Left colon (tissue), 2 donors: ENCODE measurements at regions not wholly inside any gene's neighbourhood (a gene's known extent, or its start where the extent isn't known, plus 50 kb on each side); places are given as distances from the start of the nearest gene placed in this dataset.

Experiments
- ATAC-seq: fragments of 200-7000 bp; cut with Tn5 transposase; one replicate; pipeline ENCODE4 v1.9.1; 2020; ENCODE audit warnings: mild to moderate bottlenecking, moderate library complexity
- DNase-seq, 2 donors: peaks; one replicate each; pipeline ENCODE4 v3.0.0-alpha.2; 2020
- intact Hi-C, 2 donors: fragments of 100-400 bp; cut with DNase I in 1 of 2; cut with micrococcal nuclease in 1 of 2; formaldehyde crosslinking; loops; one replicate each; pipeline versions ENCODE4 v1.11.2 to v1.14.0; 2022; cut with DNase I, micrococcal nuclease
- donor health status: DM: no; HTN: no; CAD: no.
- donor health status: DM: yes; HTN: yes; CAD: no.

DNA sequence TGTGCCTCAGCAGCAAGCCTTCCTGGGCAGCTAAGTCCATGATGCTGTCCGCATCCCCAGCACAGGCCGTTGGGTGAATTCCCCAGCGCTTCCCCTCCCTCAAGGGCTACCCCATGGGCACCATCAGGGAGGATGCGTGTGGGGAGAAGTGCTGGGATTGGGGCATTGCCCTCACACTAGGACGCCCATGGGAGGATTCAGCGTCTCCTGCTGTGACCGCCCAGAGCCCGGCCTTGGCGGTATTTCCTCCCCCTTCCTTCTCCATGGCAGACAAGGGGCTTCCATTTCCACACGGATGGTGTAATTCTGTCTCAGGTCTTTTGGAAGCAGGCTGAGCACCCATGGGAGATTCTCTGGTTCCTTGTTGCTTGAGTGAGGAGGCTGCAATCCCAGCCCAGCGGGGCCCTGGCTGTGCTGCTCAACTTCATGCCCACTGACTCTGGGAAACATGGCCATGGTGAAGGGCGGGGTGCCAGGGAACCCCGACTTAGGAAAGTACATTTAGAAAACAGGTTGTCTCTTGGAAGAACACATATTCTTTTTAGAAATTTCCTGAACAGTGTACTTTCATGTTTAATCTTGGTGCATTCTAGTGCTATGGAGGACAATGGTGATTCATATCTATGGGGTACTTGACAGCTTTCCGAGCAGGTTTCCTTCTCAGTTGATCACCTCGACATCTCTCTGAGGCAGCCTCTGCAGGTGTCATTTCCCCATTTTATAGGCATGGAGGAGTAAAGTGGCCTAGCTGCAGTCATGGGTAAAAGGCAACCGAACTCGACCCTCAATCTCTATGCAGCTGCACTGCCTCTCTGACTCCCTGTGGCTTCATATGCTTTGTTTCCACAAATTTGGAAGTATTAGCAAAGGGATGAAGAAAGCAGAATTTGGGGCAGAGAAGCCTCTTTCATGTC, 178.2 kb upstream of the CST7 start:
- intact Hi-C loops: no loop called here
- ATAC-seq (no peak), DNase-seq (peak in 1 of 2 donors; percentile 4)

DNA sequence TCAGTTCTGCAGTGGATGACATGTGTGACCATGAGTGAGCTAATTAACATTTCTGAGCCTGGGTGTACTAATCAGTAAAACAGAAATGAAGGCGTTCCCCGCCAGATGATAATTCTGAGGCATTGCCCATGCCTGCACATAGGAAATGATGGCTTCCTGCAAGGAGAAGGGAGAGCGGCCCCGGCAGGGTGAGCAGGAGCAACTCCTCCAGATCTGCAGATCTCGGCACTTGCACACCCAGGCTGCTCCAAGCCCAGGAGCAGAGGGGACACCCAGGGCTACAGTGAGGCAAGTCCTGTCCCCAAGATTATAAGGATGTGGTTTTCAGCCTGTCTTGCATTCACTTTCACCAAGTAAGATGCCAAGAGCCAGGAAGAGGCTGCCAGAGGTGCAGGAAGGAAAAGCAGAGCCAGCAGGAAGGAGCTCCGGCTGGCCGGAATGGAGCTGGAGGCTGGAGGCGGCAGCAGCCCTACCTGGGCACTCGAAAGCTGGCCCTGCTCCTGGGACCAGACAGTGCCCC, 177.5 kb upstream of the CST7 start:
- intact Hi-C loops: no loop called here
- peak in 1 of 2 donors; percentile 5 for DNase-seq
- no peak for ATAC-seq

DNA sequence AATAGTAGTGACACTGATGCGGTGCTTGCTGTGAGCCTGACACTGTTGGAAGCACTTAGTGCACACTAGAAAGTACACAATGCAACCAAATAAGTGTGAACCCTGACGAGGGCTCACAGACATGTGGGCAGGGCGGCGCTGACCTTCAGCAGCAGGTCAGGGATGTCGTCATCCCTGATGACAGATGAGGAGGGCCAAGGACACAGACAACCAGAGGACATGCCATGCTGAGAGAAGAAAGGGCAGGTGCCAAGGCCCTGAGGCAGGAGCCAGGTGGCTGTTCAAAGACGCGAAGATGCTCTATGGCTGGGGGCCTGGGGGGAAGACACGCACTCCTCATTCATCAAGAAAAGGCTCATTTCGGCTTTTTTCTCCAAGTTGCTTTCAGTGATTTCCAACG, 176.4 kb upstream of the CST7 start:
- ATAC-seq (no peak), DNase-seq (no peak)
- intact Hi-C loops: no loop called here

DNA sequence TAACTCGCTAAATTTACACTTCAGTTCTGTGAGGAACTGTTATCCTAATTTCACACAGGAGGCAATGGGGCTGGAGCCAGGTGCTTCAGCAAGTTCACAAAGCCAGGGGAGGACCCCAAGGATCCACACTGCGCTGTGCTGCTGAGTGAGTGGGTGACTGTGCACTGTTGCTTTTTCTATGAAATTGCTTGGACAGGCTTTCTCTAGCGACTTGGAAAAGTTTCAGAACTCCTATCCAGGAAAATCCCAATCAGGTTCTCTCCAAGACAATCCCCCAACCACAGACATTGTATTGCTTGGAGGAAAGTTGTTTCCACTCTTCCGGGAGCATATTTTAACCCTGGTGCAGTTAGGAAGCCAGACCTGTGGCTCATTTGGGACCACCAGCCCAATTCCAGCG, 175.9 kb upstream of the CST7 start:
- ATAC-seq (no peak), DNase-seq (no peak)
- intact Hi-C loops: no loop called here

DNA sequence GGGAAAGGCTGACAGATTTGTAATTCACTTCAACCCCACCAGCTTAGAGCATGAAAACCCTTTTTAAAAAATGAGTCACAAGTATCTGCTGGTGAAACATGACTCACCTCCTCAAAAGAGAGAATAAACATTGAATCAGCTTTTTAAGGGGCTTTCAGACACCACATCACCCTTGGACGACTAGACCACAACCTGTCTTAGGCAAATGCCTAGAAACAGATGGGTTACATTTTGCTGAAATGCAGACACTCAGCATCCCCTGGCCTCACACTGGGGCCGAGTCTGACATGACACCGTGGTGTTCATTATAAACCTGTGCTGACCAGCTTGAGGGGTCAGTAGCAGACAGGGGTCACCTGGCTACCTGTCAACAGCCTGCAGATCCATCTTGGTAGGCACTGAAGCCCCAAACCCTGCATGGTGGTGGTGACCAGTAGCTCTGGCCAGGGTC, 175.3 kb upstream of the CST7 start:
- no peak for ATAC-seq
- intact Hi-C loops: no loop called here
- DNase-seq: no peak

DNA sequence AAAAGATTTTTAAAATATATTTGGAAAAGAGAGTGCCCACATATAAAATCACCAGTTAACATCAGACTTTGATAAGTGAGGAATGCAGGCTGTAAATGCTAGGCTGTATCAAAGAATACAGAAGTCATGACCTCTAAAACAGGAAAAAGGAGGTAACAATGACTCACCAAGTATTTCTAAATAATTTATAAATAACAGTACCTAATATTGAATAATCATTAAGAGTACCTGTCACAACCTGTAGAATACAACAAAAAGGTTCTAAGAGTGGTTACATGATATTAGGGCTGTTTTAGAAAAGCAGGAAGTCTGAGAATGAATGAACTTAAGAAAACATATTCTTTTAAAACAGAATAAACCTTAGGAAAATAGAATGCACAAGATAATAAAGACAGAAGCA, 173.1 kb upstream of the CST7 start:
- no peak for DNase-seq
- intact Hi-C loops: no loop called here
- no peak for ATAC-seq

DNA sequence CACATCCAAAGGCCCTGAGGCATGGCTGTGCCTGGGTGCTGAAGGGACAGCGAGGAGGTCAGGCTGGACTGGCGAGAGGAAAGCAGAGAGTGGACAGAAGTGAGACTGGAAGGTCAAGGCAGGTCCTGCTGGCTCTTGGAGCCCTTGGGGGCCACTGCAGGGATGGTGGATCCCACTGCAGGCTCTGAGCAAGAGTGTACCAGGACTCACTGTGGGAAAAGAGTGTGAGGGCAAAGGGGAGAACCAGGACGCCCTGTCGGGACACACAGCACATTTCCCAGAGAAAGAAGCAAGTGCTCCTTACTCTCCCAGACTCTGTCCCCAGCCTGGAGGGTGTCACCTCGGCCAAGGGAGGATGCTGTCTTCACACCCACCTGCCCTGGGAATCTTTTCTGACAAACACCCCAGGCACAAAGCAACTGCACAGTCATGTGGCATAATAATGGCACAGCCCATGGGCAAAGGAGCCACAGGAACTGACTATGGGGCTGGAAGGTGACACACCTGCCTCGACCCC, 172.3 kb upstream of the CST7 start:
- DNase-seq: peak in 1 of 2 donors; percentile 7
- intact Hi-C loops: no loop called here
- no peak for ATAC-seq

DNA sequence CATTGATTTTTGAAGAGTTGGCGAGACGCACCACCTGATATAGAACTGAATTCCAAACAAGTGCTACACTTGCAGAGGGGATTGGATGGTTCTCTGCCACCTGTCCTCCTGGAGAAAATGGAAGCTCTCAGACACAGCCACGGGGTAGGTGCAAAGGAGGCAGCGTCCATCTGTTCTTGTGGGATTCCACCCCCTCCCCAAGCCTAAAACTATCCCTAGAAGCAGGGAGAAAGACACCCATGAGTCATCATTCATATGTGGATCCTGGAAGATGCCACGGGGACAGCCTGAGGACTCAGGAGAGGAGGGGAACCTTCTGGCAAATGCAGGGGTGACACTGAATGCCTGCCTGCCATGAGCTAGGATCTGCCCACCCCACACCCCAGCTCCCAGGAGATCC, 171.3 kb upstream of the CST7 start:
- no peak for DNase-seq
- no peak for ATAC-seq

DNA sequence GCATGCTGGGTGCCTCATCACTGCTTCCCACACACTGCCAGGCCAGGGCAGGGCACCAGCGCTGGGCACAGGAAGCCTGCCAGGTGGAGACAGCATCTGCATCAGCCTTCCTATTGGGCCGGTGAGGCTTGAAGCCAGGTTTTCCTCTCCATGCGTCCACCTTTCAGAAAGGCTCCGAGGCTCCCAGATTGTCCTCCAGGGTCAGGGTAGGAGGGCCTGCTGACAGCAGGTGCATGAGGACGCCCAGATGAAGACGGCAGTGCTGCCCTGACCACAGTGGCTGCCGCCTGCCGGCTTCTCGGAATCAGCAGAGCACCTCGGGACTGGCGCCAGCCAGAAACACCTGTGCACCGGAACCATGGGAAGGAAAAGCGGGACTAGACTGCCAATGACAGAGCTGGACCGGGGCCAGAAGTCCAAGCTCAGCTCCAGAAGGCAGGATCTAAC, 170.5 kb upstream of the CST7 start:
- ATAC-seq (peak; percentile 26), DNase-seq (peak; percentile 22 to 29)
- intact Hi-C loops: no loop called here

More for the DNA sequence above, 171.3 kb upstream of the CST7 start:
- intact Hi-C loops: no loop called here

DNA sequence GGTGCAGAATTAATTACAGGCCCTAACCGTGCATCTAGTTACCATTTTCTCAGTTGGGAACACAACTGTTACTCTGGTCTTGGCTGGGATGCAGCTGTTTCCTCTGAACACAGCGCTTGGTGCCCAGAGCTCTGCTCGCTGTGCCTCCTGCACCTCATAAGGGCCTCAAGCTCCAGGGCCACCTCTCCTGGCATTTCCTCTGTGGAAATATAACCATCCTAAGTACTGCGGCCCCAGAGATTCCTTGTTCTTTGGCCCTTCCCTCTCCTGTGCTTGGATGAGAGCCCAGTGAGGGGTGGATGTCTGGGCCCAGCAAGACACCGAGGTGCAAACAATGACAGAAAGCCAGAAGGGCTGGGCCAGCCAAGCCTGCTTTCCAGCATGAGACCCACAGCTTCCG, 169.9 kb upstream of the CST7 start:
- intact Hi-C loops: no loop called here
- DNase-seq (peak in 1 of 2 donors; percentile 12), ATAC-seq (no peak)

DNA sequence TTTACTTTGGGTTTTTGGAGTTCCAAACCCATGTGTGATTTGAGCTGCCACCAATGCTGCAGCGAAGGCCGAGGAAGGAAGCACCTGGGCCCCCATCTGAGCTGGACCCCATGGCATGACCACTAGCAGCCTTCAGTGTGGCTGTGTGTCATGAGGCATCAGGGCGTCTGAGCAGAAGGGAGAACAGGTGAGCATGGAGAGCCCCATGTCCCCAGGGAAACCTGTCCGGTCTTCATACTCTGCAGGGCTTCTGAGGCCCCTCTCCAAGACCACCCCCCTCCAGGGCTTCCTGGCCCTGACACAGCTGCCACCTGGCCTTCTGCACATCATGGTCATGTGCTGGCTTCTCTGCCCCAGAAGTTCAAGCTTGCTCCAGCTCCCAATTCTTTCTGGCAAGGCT, 169.1 kb upstream of the CST7 start:
- peak in 1 of 2 donors; percentile 10 for DNase-seq
- ATAC-seq: no peak
- intact Hi-C loops: no loop called here

DNA sequence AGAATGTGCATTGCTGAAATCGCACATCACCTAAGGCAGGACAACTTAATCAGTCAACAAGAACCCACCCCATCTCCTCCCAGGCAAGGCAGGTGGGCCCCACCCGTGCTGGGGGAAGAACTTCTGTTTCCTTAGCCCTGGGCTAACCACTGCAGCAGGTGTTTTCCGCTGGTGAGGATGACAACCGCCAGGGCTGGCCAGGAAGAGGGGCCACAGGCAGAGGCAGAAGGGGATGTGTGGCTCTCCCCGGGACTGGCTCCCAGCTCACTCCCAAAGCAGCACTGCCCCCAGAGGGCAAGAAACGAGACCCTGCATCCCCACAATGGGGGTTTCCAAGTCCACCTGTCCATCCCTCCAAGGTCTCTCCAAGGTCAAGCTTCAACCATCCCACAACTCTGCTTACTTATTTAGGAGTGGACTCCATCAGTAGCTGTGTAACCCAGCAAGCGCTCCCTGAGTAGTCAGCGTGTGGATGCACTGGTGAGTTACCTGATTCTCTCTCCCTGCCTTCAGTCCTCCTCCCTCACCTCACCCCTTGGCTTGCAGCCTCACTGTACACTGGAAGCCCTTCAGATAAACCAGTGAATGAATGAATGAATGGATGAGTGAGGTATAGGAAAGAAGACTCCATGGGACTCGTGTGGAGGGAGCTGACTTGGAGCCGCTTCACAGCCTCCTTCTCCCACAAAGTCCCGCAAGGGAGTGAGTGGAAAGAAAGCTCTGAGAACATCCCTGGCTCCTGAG, 168.2 kb upstream of the CST7 start:
- intact Hi-C loops: no loop called here
- DNase-seq (peak in 1 of 2 donors; percentile 12), ATAC-seq (no peak)

DNA sequence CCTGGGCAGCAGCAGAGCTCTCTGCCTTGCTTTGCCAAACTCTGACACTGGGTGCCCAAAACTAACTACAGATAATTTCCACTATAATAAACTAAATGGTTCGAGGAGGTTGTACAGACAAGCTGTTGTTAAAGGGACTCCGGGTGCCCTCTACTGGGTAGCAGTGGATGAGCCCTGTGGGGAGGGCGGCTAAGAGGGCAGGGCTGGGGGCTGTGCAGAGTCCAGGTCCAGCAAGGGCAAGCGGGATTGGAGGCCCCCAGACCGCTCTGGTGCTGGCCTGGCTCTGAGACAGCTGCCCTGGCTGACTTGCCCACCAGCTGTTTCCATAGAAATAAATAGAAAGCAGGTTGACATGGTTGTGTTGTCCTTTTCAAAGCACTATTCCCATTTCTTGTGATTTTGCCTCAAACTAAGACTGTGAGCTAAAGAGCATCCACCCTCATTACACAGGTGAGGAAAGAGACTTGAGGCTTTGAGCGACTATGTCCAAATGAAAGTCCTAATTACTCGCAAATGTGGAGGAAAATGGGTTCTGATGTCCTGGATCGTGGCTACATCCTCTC, 167.6 kb upstream of the CST7 start:
- DNase-seq: peak in 1 of 2 donors; percentile 16
- peak; percentile 42 for ATAC-seq
- intact Hi-C loops: no loop called here

DNA sequence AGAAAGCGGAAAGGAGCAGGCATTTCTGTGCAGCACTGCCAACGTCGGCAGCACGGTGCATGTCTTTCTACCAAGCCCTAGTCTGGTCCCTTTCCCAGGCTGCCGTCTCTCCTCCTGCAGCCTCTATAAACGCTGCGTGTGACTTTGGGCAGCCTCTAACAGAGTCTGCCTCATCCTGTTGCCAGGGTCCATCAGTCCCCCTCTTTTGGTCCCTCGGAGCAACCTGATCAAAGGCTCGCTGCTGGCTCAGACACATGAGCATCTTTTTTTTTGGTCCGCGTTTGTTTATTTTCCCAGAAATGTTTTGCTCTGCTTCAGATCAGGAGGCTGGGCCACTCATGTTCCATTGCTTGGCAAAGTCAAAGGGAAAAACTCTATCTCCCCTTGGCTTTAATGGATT, 166.8 kb upstream of the CST7 start:
- intact Hi-C loops: no loop called here
- no peak for ATAC-seq

DNA sequence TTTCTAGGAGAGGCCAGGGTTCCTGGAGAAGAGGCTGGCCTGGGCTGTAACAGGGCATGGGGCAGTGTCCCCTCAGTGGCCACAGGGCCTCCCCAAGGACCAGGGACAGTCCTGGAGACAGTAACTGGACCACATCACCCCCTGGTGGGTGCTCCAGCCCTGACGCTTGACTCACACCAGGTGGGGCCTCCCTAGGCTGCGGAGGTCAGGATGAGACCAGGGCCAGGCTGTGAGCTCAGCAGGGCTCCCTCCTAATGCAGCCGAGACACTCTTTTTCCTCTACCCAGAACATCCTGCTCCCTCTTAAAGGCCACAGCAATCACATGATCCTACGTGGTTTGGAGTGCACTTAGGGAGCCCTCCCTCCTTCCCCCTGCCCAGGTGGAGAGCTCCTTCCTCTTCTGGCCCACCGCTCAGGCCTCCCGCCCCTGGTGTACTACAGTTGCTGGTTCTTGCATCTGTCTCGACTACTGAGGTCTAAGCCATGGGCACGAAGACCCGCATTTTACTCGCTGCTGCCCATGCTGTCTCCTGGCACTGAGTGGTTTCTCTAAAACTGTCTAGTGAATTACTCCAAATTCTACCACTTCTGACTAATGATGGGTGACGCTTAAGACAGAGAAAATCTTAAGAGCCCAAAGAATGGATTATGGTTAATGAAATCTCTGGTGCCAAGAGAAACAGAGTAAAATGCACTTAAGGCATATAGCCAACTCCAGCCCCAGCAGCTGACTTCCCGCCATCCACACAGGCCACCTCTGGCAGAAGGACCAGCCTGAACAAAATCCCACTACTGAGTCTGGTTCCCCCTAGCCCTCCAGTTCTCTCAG, 166.1 kb upstream of the CST7 start:
- ATAC-seq (no peak), DNase-seq (no peak)
- intact Hi-C loops: no loop called here

More for the DNA sequence above, 166.8 kb upstream of the CST7 start:
- no peak for DNase-seq

DNA sequence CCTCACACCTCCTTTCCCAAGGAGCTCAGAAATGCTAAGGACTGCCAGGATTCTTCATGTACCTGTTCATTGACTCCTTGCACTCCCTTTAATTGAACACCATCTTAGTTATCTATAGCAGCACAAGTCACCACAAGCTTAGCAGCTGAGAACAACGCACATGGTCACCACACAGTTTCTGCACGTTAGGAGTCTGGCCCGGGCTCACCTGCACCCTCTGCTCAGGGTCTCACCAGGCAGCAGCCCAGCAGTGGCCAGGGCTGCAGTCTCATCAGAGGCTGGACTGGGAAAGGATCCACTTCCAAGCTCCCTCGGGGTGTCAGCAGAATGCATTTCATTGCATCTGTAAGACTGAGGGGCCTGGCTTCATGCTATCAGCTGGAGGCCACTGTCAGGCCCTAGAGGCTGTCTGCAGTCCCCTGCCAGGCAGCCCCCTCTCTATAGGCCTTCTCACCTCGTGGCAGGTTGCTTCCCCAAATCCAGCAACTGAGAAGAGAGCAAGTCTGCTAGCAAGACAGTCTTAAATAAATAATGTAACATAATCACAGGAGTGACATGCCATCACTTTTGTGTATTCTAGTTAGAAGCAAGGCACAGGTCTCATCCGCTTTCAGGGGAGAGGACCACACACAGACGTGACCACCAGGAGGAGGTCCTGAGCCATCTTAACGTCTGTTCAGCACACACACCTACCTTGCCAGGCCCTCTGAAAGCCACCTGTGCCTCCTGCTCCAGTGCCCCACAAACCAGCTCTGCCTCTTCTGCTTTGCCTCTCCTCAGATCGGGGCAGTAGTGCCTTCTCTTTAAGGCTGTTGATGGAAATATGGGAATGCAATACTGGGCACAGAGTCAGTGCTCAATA, 165.2 kb upstream of the CST7 start:
- DNase-seq (peak in 1 of 2 donors; percentile 29), ATAC-seq (no peak)
- intact Hi-C loops: no loop called here

DNA sequence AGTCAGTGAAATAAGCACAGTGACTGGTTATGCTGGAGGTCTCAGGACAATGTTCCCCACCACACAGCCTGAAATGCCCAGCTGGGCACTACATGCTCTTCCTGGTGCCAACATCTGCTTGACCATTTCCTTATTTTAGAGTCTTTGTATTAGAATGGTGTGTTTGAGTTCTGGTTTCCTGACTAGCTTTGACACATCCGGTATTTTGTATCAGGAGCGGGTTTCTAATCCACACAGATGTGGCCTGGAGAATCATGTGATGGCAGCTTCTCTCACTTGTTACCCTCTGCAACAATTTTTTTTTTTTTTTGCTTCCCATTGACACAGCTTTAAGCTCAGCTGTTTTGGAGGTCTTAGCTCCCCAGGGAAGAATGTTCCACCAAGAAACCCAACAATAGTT, 164.5 kb upstream of the CST7 start:
- intact Hi-C loops: no loop called here
- DNase-seq: no peak

More for the DNA sequence above, 164.5 kb upstream of the CST7 start:
- ATAC-seq: no peak
